ENCODE measurements at regions not wholly inside any gene's neighbourhood (a gene's known extent, or its start where the extent isn't known, plus 50 kb on each side); places are given as distances from the start of the nearest gene placed in this dataset.

GRCh38 chr2:239778042-239778851 is 246.9 kb downstream of the NDUFA10 start:
- no peak overlapping the region for H3K4me3 ChIP-seq
- 89 to 94% (median 91%) methylated on average over 15 to 26 of the region's 26 CpGs for WGBS, 4 donors
- intact Hi-C loops (cut with DNase I): no loop called here
- no peaks in the 10 kb centered on the region for H3K36me3 ChIP-seq
- ATAC-seq: no peak
- H3K27me3 ChIP-seq: peaks cover 0 to 34% (median 10%) of the 10 kb centered on the region in 9 donors
- H3K9me3 ChIP-seq: peaks cover 0 to 5% (median 0%) of the 10 kb centered on the region in 12 donors
- no peaks in the 10 kb centered on the region for H3K4me1 ChIP-seq
- DNase-seq: no peak
- TF ChIP-seq CTCF (IDR thresholded peaks at IDR 0.05): no peak
- no peak for TF ChIP-seq POLR2A (IDR thresholded peaks at IDR 0.05)
- no peak overlapping the region for H3K27ac ChIP-seq

- Histone ChIP-seq H3K4me3 (no peak overlapping the region), H3K9me3 (peaks cover 0 to 5% (median 0%) of the 10 kb centered on the region in 12 donors), H3K27me3 (peaks cover 0 to 34% (median 10%) of the 10 kb centered on the region in 9 donors), H3K4me1 (no peaks in the 10 kb centered on the region), H3K27ac (no peak overlapping the region), H3K36me3 (no peaks in the 10 kb centered on the region)
- WGBS, 4 donors: 77 to 82% (median 81%) methylated on average over 11 of the region's 11 CpGs
- TF ChIP-seq POLR2A (IDR thresholded peaks at IDR 0.05) (no peak), CTCF (IDR thresholded peaks at IDR 0.05) (no peak)
- no peak for ATAC-seq
- no peak for DNase-seq
- intact Hi-C loops (cut with DNase I): no loop called here
Measured at GRCh38 chr2:239777219-239777618, 247.9 kb downstream of the NDUFA10 start.

- Histone ChIP-seq H3K27ac (no peak overlapping the region), H3K27me3 (peaks cover 0 to 34% (median 10%) of the 10 kb centered on the region in 9 donors), H3K4me3 (no peak overlapping the region), H3K9me3 (peaks cover 0 to 10% (median 3%) of the 10 kb centered on the region in 12 donors), H3K4me1 (no peaks in the 10 kb centered on the region), H3K36me3 (no peaks in the 10 kb centered on the region)
- DNase-seq: no peak
- WGBS, 4 donors: 58 to 70% (median 65%) methylated on average over 18 to 19 of the region's 19 CpGs
- intact Hi-C loops (cut with DNase I): no loop called here
- TF ChIP-seq POLR2A (IDR thresholded peaks at IDR 0.05) (no peak), CTCF (IDR thresholded peaks at IDR 0.05) (no peak)
- no peak for ATAC-seq
Measured at GRCh38 chr2:239776436-239777005, 248.6 kb downstream of the NDUFA10 start.

GRCh38 chr2:239775623-239776435 is 249.3 kb downstream of the NDUFA10 start:
- Histone ChIP-seq H3K4me1 (no peaks in the 10 kb centered on the region), H3K27ac (no peak overlapping the region), H3K9me3 (peaks cover 0 to 15% (median 8%) of the 10 kb centered on the region in 12 donors), H3K27me3 (peaks cover 0 to 34% (median 10%) of the 10 kb centered on the region in 9 donors), H3K36me3 (no peaks in the 10 kb centered on the region), H3K4me3 (no peak overlapping the region)
- no peak for ATAC-seq
- TF ChIP-seq POLR2A (IDR thresholded peaks at IDR 0.05) (no peak), CTCF (IDR thresholded peaks at IDR 0.05) (peak in 1 of 12 donors; percentile 8)
- WGBS, 4 donors: 55 to 68% (median 62%) methylated on average over 21 of the region's 21 CpGs
- intact Hi-C loops (cut with DNase I): no loop called here
- DNase-seq: no peak
